PFSK-1 (cell line): ENCODE measurements at regions not wholly inside any gene's neighbourhood (a gene's known extent, or its start where the extent isn't known, plus 50 kb on each side); places are given as distances from the start of the nearest gene placed in this dataset.

Source experiments
- FOXP2 ChIP-seq: optimal IDR thresholded peaks from 2 replicates; pipeline ENCODE3; 2011; ENCODE audit warnings: borderline replicate concordance, control low read depth, inconsistent platforms; ENCODE audit not compliant: insufficient read depth; ENCODE audit errors: extremely low read length, extremely low read depth
- POLR2AphosphoS5 ChIP-seq: IDR thresholded peaks from 2 replicates; pipeline ENCODE4 v1.6.1; 2012; ENCODE audit warnings: low read depth, mild to moderate bottlenecking, control low read depth, low read length, moderate library complexity
- SIN3A ChIP-seq: IDR thresholded peaks from 2 replicates; pipeline ENCODE4 v1.6.1; 2012; ENCODE audit warnings: mild to moderate bottlenecking, low read length, moderate library complexity, borderline replicate concordance; ENCODE audit not compliant: insufficient read depth
- TAF1 ChIP-seq: IDR thresholded peaks from 2 replicates; pipeline ENCODE4 v1.6.1; 2012; ENCODE audit warnings: low read length, control low read depth, borderline replicate concordance; ENCODE audit not compliant: insufficient read depth
- TF ChIP-seq, protein P1 (sequence below), 2 experiments: IDR thresholded peaks; 2 replicates each; pipeline versions ENCODE4 v1.6.1 to v1.8.0; 2011 to 2012; ENCODE audit warnings: low read depth in 2 of 2, low read length in 2 of 2, control low read depth in 1 of 2, inconsistent platforms in 1 of 2, mild to moderate bottlenecking in 1 of 2, moderate library complexity in 1 of 2; ENCODE audit not compliant: insufficient read depth in 1 of 2

DNA sequence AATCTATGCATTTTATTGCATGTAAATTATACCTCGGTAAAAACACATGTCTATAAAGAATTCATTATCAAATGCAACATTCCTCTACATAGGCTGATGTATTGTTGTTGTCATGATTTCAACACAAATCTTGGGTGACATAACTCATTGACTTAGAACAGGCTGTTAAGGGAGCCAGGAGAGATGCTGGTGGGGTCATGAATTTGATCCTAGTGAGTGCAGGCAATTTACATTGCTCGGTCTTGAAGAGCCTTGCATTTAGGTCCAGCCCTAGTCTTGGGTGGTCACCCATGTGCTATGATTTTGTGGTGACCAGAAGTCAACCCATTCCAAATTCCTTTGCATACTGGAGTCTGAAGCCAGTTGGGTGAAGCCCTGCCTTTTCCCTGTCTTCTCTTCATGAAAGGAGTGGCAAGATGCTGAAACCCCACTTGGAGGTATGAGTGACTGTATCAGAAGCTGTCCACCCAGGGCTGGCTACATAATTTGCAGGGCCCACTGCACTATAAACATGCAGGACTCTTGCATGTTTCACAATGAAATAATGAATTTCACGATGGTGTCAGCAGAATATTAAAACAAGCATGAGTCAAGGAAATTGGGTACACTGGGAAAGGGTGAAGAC, 59.2 kb downstream of the RPLP1 start:
- no peak for TF ChIP-seq FOXP2
- TF ChIP-seq POLR2AphosphoS5, result no peak
- TF ChIP-seq SIN3A, result no peak
- TF ChIP-seq, protein P1, sequence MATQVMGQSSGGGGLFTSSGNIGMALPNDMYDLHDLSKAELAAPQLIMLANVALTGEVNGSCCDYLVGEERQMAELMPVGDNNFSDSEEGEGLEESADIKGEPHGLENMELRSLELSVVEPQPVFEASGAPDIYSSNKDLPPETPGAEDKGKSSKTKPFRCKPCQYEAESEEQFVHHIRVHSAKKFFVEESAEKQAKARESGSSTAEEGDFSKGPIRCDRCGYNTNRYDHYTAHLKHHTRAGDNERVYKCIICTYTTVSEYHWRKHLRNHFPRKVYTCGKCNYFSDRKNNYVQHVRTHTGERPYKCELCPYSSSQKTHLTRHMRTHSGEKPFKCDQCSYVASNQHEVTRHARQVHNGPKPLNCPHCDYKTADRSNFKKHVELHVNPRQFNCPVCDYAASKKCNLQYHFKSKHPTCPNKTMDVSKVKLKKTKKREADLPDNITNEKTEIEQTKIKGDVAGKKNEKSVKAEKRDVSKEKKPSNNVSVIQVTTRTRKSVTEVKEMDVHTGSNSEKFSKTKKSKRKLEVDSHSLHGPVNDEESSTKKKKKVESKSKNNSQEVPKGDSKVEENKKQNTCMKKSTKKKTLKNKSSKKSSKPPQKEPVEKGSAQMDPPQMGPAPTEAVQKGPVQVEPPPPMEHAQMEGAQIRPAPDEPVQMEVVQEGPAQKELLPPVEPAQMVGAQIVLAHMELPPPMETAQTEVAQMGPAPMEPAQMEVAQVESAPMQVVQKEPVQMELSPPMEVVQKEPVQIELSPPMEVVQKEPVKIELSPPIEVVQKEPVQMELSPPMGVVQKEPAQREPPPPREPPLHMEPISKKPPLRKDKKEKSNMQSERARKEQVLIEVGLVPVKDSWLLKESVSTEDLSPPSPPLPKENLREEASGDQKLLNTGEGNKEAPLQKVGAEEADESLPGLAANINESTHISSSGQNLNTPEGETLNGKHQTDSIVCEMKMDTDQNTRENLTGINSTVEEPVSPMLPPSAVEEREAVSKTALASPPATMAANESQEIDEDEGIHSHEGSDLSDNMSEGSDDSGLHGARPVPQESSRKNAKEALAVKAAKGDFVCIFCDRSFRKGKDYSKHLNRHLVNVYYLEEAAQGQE (IDR thresholded peaks at IDR 0.05; ENCODE audit: insufficient read depth in 1 of 2, low read depth in 2 of 2, low read length in 2 of 2), result no peak
- TF ChIP-seq TAF1, result no peak

DNA sequence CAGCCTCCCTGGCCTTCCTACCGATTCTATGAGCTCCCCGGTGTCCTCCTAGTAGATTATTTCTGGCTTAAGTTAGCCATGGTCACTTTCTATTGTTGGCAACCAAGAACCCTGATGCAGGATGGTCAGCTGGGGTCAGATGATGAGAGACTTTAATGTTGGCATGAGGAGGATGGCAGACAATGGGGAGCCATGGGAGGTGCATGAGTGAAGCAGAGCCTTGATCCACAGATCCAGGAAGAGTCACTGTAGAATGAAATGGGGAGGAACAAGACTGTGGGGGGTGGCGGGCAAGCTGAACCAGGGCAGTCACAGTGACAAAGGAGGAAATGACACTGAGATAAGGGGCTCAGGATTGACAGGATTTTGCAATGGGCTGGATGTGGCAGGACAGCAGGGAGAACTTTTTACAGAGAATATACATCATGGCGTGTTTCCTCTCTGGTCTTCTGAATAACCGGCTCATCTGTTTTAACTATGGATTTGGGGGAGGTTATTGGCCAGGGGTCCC, 60.9 kb downstream of the RPLP1 start:
- TF ChIP-seq, protein P1 (IDR thresholded peaks at IDR 0.05; ENCODE audit: insufficient read depth in 1 of 2, low read depth in 2 of 2, low read length in 2 of 2), result no peak
- TF ChIP-seq POLR2AphosphoS5 (no peak), TAF1 (no peak), FOXP2 (no peak), SIN3A (no peak)

DNA sequence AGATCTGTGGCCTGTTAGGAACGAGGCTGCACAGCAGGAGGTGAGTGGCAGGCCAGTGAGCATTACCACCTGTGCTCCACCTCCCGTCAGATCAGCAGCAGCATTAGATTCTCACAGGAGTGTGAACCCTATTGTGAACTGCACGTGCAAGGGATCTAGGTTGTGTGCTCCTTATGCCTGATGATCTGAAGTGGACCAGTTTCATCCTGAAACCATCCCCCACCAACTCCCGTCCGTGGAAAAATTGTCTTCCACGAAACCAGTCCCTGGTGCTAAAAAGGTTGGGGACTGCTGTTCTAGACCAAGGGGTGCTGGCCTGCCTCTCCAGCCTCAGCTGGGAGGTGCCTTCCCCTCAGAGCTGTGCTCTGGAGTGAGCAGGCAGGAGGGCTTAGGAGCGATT, 61.4 kb downstream of the RPLP1 start:
- TF ChIP-seq FOXP2 (no peak), POLR2AphosphoS5 (no peak), SIN3A (no peak), TAF1 (no peak)
- TF ChIP-seq, protein P1 (IDR thresholded peaks at IDR 0.05; ENCODE audit: insufficient read depth in 1 of 2, low read depth in 2 of 2, low read length in 2 of 2), result no peak

DNA sequence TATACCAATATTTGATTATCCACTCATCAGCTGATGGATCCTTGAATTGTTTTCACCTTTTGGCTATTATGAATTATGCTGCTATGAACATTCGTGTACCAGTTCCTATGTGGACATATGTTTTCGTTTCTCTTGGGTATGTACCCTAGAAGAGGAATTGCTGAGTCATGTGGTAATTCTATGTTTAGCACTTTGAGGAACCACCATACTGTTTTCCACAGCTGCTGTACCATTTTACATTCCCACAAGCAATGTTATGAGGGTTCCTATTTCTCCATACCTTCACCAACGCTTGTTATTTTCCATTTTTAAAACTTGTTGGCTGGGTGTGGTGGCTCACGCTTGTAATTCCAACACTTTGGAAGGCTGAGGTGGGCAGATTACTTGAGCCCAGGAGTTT, 62.9 kb downstream of the RPLP1 start:
- no peak for TF ChIP-seq TAF1
- TF ChIP-seq SIN3A, result no peak
- TF ChIP-seq FOXP2, result no peak
- TF ChIP-seq, protein P1 (IDR thresholded peaks at IDR 0.05; ENCODE audit: insufficient read depth in 1 of 2, low read depth in 2 of 2, low read length in 2 of 2), result no peak
- TF ChIP-seq POLR2AphosphoS5, result no peak

DNA sequence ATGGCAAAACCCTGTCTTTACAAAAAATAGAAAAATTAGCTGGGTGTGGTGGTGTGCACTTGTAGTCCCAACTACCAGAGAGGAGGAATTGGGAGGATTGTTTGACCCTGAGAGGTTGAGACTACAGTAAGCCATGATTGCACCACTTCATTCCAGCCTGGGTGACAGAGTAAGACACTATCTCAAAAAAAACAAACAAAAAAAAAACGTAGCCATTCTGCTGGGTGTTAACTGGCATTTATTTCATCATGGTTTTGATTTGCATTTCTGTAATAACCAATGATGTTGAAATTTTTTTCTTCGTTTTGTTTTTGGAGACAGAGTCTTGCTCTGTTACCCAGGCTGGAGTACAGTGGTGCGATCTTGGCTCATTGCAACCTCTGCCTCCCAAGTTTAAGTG, 63.3 kb downstream of the RPLP1 start:
- no peak for TF ChIP-seq TAF1
- TF ChIP-seq POLR2AphosphoS5, result no peak
- TF ChIP-seq, protein P1 (IDR thresholded peaks at IDR 0.05; ENCODE audit: insufficient read depth in 1 of 2, low read depth in 2 of 2, low read length in 2 of 2), result no peak
- no peak for TF ChIP-seq FOXP2
- no peak for TF ChIP-seq SIN3A
